ENCODE measurements at regions not wholly inside any gene's neighbourhood (a gene's known extent, or its start where the extent isn't known, plus 50 kb on each side); places are given as distances from the start of the nearest gene placed in this dataset.

- no peak for TF ChIP-seq CTCF (conservative IDR thresholded peaks at IDR 0.05)
- no peak overlapping the region for H3K27ac ChIP-seq
These were observed 114.1 kb downstream of the SLC16A9 start for GRCh38 chr10:59595593-59595992.

- TF ChIP-seq CTCF (conservative IDR thresholded peaks at IDR 0.05) = no peak
- no peak overlapping the region for H3K27ac ChIP-seq
These were observed 115.9 kb downstream of the SLC16A9 start for GRCh38 chr10:59593768-59594167.

- no peak overlapping the region for H3K27ac ChIP-seq
- no peak for TF ChIP-seq CTCF (conservative IDR thresholded peaks at IDR 0.05)
These were observed 119.9 kb downstream of the SLC16A9 start for GRCh38 chr10:59589796-59590195.

GRCh38 chr10:59588791-59589190 is 120.9 kb downstream of the SLC16A9 start:
- no peak overlapping the region for H3K27ac ChIP-seq
- TF ChIP-seq CTCF (conservative IDR thresholded peaks at IDR 0.05) = no peak

GRCh38 chr10:59587756-59588140 is 121.9 kb downstream of the SLC16A9 start:
- no peak for TF ChIP-seq CTCF (conservative IDR thresholded peaks at IDR 0.05)

GRCh38 chr10:59587083-59587755 is 122.4 kb downstream of the SLC16A9 start:
- no peak for TF ChIP-seq CTCF (conservative IDR thresholded peaks at IDR 0.05)
- H3K27ac ChIP-seq = peak overlapping the region; percentile 64

More at GRCh38 chr10:59587756-59588140, 121.9 kb downstream of the SLC16A9 start:
- peak overlapping the region; percentile 64; the same call in 1 of the 2 replicates for H3K27ac ChIP-seq

- H3K27ac ChIP-seq = peak overlapping the region; percentile 64
- TF ChIP-seq CTCF (conservative IDR thresholded peaks at IDR 0.05) = peak; percentile 39
These were observed 123.2 kb downstream of the SLC16A9 start for GRCh38 chr10:59586407-59586891.

Measured in VCaP (cell line).